HCEC 1CT (cell line): ENCODE measurements at regions not wholly inside any gene's neighbourhood (a gene's known extent, or its start where the extent isn't known, plus 50 kb on each side); places are given as distances from the start of the nearest gene placed in this dataset.

Experiments
- DNase-seq: peaks from one replicate; pipeline ENCODE4 v3.0.0-alpha.2; 2017

DNA sequence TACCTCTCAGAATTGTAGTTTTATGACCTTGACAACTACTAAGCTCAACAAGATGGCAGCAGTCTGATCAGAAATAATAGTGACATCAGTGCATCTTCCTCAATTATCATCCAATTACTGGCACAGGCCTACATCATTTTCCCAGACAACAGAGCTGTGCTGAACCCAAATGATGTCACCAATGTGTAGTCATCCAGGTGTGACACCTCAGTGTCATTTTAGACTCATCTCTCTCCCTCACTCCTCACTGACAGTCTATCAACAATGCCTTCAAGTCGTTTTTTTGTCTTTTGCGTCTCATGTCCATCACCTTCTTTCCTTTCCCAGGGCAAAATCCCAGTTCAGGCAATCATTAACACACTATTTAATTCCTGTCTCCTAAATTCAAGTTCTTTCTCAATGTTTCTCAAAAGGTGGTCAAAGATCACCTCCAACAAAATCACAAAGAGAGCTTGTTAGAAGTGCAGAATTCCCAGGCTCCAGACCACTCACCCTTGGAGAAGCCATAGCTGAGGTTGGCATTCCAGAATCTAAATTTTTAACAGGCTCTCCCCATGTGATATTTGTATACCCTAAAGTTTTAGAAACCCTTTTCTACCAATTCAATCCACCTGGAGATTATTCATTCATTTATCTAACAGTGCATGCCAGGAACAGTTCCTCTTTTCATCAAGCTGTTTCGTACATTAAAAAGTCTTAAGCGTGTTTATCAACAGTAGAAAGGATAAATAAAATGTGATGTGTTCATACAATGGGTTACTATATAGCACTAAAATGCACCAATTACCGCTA is 125.3 kb upstream of the KLF7 start:
- no peak for DNase-seq

GRCh38 chr2:207291625-207292252 is 126.0 kb upstream of the KLF7 start:
- DNase-seq = no peak

DNA sequence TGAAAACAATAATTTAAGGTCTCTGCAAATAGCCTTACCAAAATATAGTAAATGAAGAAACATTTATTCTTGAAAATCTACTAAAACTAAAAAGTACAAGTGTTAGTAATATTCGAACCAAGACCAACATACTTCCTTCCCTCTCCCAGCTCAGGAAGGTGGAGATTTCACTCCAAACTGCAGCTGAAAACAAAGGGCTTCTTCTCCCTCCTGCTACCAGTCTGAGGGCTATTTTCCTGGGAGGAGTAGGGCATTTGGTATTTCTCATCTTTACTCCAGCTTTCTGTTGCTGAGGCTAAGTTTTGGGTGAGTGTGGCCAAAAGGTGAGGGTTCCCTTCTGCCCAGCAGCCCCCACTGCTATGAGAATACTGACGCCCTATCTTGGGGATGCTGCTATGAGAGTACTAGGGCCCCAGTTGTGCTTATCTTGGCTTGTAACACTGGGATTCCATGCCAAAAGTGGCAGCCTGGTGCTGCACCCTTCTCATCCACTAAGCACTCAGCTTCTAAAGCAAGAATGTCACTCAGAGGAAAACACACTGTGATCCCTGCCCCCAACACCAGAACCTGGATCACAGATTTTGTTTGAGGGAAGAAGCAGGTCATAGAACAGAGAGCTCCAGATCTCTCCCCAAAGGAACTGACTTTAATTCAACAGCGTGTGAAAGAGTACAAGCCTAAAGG is 130.7 kb upstream of the KLF7 start:
- DNase-seq = no peak

DNA sequence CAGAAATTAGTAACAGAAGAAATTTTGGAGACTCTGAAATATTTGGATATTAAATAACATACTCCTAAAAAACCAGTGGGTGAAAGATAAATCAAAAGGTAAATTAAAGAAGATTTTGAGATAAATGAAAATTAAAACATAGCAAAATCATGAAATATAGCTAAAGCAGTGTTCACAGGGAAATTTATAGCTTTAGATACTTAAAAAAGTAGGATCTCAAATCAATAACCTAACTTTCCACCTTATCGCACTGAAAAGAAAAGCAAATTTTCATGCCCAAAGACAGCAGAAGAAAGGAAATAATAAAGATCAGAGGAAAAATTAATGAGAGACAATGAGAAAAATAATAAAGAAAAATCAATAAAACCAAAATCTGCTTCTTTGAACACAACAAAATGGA is 135.1 kb upstream of the KLF7 start:
- no peak for DNase-seq

- no peak for DNase-seq
Measured at GRCh38 chr2:207304761-207305160, 139.0 kb upstream of the KLF7 start.

DNA sequence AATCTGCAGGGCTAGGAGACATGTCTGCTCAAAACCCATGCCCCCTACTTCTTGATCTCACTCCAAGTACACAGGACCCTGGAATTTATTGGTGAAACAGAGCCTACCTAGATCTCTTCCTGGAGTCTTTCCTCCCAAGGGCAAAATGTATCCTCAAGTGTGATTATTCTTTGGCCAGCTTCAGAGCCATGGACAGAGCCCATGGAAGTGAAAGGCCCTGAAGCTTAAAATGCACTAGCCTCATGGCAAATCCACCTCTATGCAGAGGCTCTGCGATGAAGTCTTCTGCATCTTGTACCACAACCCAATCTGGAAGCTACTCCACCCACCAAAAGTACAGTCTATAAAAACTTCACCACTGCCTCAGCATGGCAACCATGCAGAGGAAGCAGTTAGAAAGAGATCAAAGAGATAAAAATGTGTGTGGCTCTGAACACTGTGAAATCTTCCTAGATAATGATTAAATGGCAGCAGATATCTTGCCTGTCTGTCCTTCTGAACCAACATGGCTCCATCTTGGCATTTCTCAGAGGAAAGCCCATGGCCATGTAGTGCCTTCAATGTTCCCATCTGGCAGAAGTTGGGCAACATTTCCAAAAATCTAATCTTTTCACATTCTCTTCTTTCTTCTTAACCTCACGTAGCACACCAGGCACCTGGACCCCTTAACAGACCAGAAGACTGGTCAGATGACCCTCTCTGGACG is 142.9 kb upstream of the KLF7 start:
- no peak for DNase-seq

DNA sequence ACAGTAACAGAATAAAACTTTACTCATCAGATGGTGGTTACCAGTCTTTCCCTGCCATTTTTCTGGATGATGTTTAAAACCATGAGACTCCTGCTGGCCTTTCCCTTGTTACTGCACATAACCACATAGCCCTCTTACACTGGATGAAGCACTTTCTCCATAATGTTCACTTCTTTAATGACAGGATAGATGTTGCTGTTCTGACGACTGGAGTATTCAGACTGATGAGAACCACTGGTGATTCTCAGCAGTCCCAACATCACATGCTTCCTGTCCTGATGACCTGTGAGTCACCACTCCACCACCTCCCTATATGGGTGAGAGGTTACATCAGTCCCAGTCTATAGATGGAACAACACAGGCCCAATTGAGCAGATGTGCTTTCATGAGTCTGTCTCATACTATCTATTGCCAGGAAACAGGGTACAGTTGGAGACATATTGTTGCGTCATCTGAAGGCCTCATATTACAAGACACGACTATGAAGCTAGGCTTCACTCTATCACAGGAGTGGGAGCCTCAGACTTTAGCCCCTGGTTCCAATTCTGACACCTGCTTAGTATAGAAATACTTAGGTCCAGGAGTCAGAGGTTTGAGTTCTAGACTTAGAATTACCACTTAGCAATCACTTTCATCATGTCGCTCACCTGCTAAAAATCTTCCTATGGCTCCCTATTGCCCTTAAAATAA is 145.7 kb upstream of the KLF7 start:
- DNase-seq = peak; percentile 100

- DNase-seq = no peak
Measured at GRCh38 chr2:207312006-207312356, 146.2 kb upstream of the KLF7 start.

DNA sequence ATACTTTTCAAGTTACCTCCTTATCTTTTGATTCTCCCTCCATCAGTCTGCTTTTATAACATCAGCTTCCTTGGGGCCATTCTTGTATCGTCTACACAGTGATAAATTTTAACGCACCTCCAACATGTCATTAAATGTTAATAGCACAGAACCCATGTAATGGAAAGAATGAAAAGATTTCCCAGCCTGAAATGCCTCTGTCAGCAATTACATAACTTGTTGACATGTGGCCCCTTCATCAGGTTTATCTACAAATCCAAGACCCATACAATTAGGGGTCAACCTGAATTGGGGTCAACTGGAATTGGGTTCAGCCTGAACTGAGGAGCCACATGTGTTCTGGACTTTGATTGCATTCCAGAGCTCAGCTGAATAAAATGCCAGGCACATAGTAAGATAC is 148.2 kb upstream of the KLF7 start:
- no peak for DNase-seq

GRCh38 chr2:207315131-207315530 is 149.4 kb upstream of the KLF7 start:
- DNase-seq = peak; percentile 27

DNA sequence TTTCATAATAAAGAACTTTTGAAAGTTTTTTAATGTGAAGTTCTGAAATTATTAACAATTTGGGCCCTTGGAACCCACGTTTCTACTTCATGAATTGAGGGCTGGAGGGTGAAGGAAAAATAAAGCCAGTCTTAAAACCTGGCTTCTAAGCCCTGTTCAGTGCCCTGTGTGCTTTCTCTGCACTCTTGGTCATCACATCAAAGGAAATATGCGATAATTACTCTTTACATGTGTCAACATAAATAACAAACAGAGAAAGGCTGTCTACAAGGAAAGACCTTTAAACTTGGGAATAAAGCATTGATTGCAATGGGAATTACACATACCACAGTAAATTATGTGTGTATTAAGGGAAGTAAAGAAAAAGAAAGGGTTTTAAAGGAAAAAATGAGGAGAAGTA is 150.7 kb upstream of the KLF7 start:
- DNase-seq = no peak

- no peak for DNase-seq
Measured at GRCh38 chr2:207316906-207317305, 151.2 kb upstream of the KLF7 start.

- peak; percentile 63 for DNase-seq
Measured at GRCh38 chr2:207317378-207317984, 151.7 kb upstream of the KLF7 start.

DNA sequence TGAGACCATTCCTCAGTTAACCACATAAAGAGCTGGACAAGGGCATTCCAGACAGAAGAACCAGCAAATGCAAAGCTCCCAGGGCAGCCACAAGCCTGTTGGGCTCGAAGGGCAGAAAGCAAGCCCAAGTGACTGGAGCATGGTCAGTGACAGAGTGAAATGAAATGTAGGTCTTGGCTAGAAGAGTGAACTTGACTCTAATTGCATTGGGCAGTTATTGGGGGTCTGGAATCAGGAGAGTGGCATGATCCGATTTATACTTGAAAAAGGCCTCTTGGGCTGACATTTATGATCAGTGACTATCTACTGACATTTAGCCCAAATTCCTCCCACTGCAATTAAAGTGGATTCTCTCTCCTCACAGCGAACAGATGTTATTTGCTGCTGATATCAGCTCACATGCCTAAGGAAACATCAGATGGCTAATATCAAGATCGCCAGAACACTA is 152.5 kb upstream of the KLF7 start:
- no peak for DNase-seq

GRCh38 chr2:207319316-207319715 is 153.6 kb upstream of the KLF7 start:
- DNase-seq = no peak

GRCh38 chr2:207320381-207321159 is 154.8 kb upstream of the KLF7 start:
- no peak for DNase-seq

DNA sequence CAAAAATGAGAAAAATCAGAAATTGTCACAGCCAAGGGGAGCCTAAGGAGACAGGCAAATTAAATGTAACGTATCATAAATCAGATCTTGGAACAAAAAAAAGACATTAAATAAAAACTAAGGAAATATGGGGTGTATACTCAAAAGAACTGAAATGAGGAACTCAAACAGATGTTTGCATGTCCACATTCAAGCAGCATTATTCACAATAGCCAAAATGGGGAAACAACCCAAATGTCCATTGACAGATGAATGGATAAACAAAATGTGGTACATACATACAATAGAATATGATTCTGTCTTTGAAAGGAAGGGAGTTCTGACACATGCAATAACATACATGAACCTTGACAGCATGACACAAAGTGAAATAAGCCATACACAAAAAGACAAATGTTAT is 155.8 kb upstream of the KLF7 start:
- no peak for DNase-seq

DNA sequence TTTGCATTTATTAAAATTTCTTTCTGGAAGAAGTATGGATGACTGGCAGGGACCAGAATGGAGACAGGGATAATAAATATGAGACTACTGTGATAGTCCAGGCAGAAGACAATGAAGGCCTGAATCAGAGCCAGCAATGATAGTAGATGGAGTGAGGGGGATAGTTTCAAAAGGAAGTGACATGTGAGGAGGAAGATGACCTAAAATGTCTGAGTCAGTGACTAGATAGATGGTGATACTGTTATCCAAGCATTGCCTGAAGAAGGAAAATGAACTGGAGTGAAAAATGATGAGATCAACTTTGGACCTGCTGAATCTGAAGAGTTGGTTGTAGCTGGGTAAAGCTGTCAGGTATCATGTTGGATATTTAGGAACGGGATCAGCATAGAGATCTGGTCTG is 158.3 kb upstream of the KLF7 start:
- DNase-seq = no peak

- no peak for DNase-seq
Measured at GRCh38 chr2:207327513-207327912, 161.8 kb upstream of the KLF7 start.

DNA sequence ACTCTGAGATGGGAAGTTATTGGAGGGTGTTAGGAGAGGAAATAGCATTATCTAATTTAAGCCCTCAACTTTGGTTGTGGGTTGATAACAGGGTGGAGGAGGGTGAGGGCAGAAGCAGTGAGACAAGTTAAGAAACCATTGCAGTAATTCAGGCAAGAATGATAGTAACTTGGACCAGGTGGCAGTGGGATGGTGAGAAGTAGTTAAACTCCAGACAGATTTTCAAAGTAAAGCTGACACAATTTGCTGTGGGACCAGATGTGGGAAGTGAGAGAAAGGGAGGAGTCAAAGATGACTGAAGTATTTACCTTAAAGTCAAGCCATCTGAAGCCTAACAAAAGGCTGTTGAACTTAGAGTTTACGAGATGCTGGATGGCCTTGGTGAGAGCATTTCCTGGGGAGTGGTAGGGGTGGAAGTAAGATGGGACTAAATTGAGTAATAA is 163.2 kb upstream of the KLF7 start:
- no peak for DNase-seq

DNA sequence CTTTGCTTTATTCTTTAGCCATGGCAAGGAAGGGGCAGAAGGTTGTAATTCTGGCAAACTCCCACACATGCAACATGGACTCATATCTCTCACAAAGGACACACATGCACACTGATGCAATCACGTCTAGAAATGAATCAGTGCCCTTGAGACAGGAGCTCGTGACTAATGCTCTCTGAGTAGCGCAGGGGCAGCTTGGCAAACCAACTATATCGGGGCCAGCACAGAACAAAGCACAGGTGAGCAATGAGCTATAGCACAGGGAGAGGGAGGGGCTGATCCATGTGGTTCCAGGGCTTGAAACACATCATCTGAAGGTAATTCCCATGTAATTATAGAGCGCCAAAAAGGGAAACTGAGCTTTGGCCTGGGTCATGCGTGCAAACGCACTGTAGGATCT is 165.2 kb upstream of the KLF7 start:
- DNase-seq = peak; percentile 97

DNA sequence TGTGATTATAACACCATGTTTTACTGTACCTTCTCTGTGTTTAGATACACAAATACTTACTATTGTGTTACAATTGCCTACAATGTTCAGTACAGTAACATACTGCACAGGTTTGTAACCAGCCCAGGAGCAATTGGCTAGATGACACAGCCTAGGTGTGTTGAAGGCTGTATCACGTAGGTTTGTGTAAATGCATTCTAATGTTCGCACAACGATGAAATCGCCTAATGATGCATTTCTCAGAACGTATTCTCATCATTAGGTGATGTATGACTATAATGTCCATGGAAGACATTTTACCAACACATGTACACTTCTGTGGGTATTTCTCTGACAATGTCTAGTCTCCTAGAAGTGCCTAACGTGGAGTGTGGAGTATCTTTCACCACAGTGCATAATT is 165.9 kb upstream of the KLF7 start:
- DNase-seq = no peak
